GM12864 (cell line): ENCODE measurements at regions not wholly inside any gene's neighbourhood (a gene's known extent, or its start where the extent isn't known, plus 50 kb on each side); places are given as distances from the start of the nearest gene placed in this dataset.
"Not testable (repeated sequence)": the region's sequence is repeated elsewhere in the genome, so short reads cannot be mapped to it uniquely, and the experiment has no call there.

Source experiments
- DNase-seq: peaks from one replicate; pipeline ENCODE4 v3.0.0-alpha.2; 2011; ENCODE audit warnings: low read depth
- H3K4me3 ChIP-seq: 2 replicates; pipeline ENCODE4 v1.5.1; 2011; ENCODE audit warnings: mild to moderate bottlenecking, low read depth, low read length, control low read depth
- TF ChIP-seq, protein P1 (sequence below): IDR thresholded peaks from 2 replicates; pipeline ENCODE4 v1.5.1; 2011; ENCODE audit warnings: low read depth, mild to moderate bottlenecking, moderate library complexity, low read length, control low read depth, inconsistent platforms; ENCODE audit errors: missing control alignments

DNA sequence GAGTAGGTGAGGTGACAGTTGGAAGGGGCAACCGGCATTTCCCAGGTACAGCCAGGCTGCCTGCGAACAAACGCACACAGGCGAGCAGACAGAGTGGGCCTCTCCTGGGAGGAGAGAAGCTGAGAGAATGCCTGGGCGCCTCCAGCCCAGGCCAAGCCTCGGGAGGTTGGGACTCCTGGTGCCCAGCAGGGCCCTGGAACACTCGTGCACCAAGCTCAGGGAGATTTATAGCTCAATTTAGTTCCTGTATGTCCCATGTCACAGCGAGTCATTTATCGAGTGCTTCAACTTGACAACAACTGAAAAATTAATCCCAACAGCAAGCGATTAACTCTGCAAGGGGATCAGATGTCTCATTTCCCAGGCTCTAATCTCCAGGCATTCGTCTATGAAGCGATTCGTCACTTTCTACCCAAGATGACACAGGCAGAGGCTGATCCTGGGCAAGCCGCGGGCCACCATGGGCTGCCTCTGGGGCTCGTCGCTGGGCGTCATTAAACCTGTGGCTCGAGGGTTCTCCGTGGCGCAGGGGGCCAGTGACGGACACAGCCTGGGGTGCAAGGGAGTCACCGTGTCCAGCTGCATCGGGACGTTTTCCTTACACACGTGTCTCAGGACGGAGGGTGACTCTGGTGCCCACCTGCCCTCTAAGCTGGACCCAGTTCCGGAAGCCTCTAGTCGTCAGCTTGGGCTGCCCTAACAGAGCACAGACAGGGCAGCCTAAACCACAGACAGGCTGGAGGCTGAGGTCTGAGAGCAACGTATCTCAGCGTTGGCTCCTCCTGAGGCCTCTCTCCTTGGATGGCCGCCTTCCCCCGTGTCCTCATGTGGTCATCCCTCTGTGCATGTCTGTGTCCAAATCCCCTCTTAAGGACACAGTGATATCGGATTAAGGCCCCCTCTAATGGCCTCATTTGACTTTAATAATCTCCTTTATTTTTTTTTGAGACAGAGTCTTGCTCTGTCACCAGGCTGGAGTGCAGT lies 154.1 kb downstream of the CTTN start:
- H3K4me3 ChIP-seq, result no peak overlapping the region
- no peak for DNase-seq
- TF ChIP-seq, protein P1, sequence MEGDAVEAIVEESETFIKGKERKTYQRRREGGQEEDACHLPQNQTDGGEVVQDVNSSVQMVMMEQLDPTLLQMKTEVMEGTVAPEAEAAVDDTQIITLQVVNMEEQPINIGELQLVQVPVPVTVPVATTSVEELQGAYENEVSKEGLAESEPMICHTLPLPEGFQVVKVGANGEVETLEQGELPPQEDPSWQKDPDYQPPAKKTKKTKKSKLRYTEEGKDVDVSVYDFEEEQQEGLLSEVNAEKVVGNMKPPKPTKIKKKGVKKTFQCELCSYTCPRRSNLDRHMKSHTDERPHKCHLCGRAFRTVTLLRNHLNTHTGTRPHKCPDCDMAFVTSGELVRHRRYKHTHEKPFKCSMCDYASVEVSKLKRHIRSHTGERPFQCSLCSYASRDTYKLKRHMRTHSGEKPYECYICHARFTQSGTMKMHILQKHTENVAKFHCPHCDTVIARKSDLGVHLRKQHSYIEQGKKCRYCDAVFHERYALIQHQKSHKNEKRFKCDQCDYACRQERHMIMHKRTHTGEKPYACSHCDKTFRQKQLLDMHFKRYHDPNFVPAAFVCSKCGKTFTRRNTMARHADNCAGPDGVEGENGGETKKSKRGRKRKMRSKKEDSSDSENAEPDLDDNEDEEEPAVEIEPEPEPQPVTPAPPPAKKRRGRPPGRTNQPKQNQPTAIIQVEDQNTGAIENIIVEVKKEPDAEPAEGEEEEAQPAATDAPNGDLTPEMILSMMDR, result no peak

DNA sequence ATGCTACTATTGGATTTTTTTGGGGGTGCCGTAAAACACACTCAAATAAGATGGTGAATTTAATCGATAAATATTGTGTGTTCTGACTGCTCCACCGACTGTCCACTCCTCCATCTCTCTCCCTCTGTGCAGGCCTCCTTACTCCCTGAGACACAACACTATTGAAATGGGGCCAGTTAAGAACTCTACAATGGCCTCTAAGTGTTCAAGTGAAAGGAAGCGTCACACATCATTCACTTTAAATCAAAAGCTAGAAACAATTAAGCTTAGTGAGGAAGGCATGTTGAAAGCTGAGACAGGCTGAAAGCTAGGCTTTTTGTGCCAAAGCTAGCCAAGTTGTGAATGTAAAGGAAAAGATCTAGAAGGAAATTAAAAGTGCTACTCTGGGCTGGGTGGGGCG lies 156.7 kb downstream of the CTTN start:
- H3K4me3 ChIP-seq, result no peak overlapping the region
- no peak for DNase-seq
- TF ChIP-seq, protein P1, result no peak

DNA sequence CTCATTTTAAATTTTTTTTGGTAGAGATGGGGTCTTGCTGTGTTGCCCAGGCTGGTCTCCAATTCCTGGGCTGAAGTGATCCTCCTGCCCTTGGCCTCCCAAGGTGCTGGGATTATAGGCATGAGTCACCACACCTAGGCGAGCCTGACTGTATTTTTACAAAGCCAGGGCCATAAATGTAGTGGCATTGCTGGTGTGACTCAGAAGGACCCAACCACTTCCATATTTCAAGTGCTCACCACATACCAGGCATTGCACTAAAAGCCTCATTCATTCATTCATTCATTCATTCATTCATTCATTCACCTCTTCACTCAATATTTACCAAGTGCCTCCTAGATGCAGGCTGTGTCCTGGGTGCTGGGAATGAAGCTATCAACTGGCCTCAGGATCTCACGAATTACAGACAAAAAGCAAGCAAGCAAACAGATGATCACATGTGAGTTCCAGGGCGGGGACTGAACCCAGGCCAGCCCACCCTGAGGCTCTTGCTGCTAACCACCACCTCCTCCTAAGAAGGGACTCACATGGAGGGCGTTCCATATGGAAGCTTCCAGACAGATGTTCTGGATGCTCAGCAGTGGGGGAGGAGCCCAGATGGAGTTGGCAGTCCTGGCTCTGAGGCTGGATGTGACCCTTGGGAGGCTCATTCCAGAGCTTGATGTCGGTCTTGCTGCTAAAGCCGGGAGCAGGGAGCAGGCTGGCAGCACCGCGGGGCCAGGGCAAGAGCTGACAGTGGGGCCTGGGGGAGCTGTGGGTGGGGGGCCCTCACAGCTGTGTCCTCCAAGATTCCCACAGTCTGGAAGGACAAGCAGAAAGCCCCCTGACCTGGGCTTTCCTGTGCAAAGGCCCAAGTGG lies 158.8 kb downstream of the CTTN start:
- no peak overlapping the region for H3K4me3 ChIP-seq
- no peak for DNase-seq
- TF ChIP-seq, protein P1, result no peak

DNA sequence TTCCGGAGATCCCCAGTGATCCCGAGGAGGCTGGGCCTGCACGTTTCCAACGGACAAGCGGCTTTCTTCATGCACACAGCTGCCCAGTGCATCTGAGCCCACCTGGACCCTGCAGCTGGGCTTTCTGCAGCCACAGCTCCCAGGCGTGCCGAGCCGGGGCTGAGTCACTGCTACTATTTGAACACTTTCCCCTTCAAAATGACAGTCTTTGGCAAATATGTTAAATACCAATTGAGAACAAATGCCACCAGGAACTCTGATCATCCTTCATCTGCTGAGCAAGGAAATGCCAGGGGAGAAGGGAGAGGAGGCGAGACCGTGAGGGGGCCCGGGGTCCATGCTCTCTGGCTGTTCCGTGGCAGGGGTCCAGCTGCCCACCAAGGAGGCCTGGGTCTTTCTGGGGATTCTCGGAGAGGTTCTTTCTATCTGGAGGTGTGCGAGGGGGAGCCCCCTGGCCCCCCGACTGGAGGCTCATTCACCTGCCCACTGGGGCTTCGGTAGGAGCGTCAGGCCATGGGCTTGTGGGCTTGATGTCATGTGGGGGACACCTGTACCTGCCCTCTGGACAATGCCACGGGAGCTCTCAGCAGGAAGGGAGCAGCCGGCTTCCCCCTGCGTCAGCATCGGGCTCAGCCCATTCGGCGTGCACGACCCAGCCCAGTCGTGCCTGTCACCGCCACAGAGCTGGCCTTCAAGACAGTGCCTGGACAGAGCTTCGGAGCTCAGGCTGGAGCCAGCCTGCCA lies 159.6 kb downstream of the CTTN start:
- TF ChIP-seq, protein P1, result no peak
- DNase-seq, result no peak

DNA sequence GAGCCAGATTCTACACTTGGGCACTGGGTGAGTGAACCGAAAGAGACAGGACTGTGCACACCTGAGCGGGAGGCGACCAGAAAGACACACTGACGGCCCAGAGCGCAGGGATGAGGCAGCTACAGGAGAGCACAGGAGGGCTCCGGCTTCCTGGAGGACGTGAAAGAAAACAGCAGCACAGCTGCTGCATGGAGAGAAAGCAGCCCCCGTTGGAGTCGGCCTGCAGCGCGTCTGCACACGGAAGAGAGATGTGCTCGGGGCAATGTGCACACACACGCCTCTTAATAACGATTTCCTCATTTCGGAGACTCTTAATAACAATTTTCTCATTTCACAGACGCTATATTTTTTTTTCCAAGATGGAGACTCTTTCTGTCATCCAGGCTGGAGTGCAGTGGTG lies 160.4 kb downstream of the CTTN start:
- DNase-seq, result no peak
- TF ChIP-seq, protein P1, result no peak
- no peak overlapping the region for H3K4me3 ChIP-seq

More for the DNA sequence above, 159.6 kb downstream of the CTTN start:
- H3K4me3 ChIP-seq, result no peak overlapping the region

DNA sequence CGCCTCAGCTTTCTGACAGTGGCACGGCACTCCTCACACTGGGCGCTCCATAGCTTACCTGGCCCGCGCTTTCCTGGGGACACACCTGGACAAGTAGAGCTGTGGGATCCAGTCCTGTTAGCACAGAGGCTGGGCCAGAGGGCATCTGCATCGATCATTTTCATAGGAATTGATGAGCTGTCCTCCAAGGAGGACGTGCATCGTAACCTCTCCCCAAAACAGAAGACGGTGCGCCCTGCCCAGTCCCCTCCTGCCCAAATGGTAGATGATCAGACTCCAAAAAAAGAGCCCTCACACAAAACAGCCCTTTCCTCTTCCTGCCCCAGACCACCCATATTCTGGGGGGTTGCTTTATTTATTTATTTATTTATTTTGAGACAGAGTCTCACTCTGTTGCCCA lies 161.2 kb downstream of the CTTN start:
- TF ChIP-seq, protein P1, result no peak
- no peak overlapping the region for H3K4me3 ChIP-seq
- no peak for DNase-seq

DNA sequence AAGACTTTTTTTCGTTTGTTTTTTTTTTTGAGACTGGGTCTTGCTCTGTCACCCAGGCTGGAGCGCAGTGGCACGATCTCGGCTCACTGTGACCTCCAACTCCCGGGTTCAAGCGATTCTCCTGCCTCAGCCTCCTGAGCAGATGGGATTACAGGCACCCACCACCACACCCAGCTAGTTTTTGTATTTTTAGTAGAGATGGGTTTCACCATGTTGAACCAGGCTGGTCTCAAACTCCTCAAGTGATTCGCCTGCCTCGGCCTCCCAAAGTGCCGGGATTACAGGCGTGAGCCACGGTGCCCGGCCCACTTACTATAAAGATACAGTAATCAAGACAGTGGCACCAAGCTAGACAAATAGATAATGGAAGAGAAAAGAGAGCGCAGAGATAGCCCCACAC lies 162.3 kb downstream of the CTTN start:
- H3K4me3 ChIP-seq, DNase-seq: not testable (repeated sequence)
